GM12878 (cell line): ENCODE measurements at regions not wholly inside any gene's neighbourhood (a gene's known extent, or its start where the extent isn't known, plus 50 kb on each side); places are given as distances from the start of the nearest gene placed in this dataset.

Experiments used
- ATAC-seq: fragments of 200-7000 bp; cut with Tn5 transposase; 3 replicates; pipeline ENCODE4 v1.9.1; 2020; ENCODE audit warnings: mild to moderate bottlenecking, moderate library complexity
- BruUV-seq: library from RNA; stranded (reverse); fragments of 400-500 nt; replicated peaks from 2 replicates; lab custom pipeline; 2021; lab: Mats Ljungman, UMichigan
- CTCF ChIA-PET: fragments of 300-600 bp; sonication (Branson Sonifier 250); formaldehyde crosslinking; extraction: SDS; loops from one replicate; lab custom pipeline; 2021; ENCODE audit warnings: inconsistent platforms; lab: Yijun Ruan, JAX
- POLR2A ChIA-PET: fragments of 350-600 bp; formaldehyde crosslinking; extraction: SDS; loops from one replicate; lab custom pipeline; 2021; ENCODE audit warnings: inconsistent platforms; lab: Charles Lee
- RAD21 ChIA-PET: fragments of 300-600 bp; sonication (Branson Sonifier 250); formaldehyde crosslinking; loops from one replicate; lab custom pipeline; 2023; ENCODE audit warnings: antibody characterized with exemption; ENCODE audit not compliant: unreplicated experiment; lab: Charles Lee
- SMC1A ChIA-PET: fragments of 300-600 bp; sonication (Branson Sonifier 250); formaldehyde crosslinking; loops from one replicate; lab custom pipeline; 2023; ENCODE audit not compliant: unreplicated experiment, uncharacterized antibody; lab: Charles Lee
- DNase-seq: peaks from one replicate; pipeline ENCODE4 v3.0.0-alpha.2; 2011; ENCODE audit warnings: low read depth, low spot score
- FAIRE-seq: peaks from 3 replicates; lab custom pipeline; 2011; peaks lifted over from hg19 to GRCh38; lab: Jason Lieb, UNC
- H2AFZ ChIP-seq: 2 replicates; pipeline ENCODE4 v1.6.0; 2011; ENCODE audit warnings: low read depth, low read length, control low read depth; ENCODE audit not compliant: control insufficient read depth
- H3K27ac ChIP-seq: 2 replicates; pipeline ENCODE4 v1.5.1; 2011; ENCODE audit warnings: control low read depth; ENCODE audit not compliant: control insufficient read depth, insufficient read depth
- H3K27me3 ChIP-seq, 2 experiments: replicated peaks in 1 of 2; 2 replicates each; pipeline versions ENCODE4 v1.6.0 to v1.6.1; 2011; ENCODE audit warnings: low read length in 1 of 2; ENCODE audit not compliant: control insufficient read depth in 2 of 2, insufficient read depth in 2 of 2
- H3K36me3 ChIP-seq, 2 experiments: 2 replicates each; pipeline ENCODE4 v1.5.1; 2011; ENCODE audit warnings: low read length in 1 of 2; ENCODE audit not compliant: control insufficient read depth in 2 of 2, insufficient read depth in 2 of 2
- H3K4me1 ChIP-seq: 2 replicates; pipeline ENCODE4 v1.6.1; 2011; ENCODE audit warnings: mild to moderate bottlenecking, low read length, moderate library complexity, mixed read lengths; ENCODE audit not compliant: control insufficient read depth, insufficient read depth
- H3K4me2 ChIP-seq: 2 replicates; pipeline ENCODE4 v1.6.0; 2011; ENCODE audit warnings: control low read depth; ENCODE audit not compliant: control insufficient read depth, insufficient read depth
- H3K4me3 ChIP-seq: fragments of 200-600 bp; sonication (generic); 2 replicates; pipeline ENCODE4 v1.5.1; 2016
- H3K79me2 ChIP-seq: 2 replicates; pipeline ENCODE4 v1.6.0; 2011; ENCODE audit warnings: low read length; ENCODE audit not compliant: control insufficient read depth, insufficient read depth
- H3K9ac ChIP-seq: 2 replicates; pipeline ENCODE4 v1.8.0; 2011; ENCODE audit warnings: low read length, control low read depth, mixed read lengths; ENCODE audit not compliant: control insufficient read depth, insufficient read depth
- H3K9me3 ChIP-seq: replicated peaks from 3 replicates; pipeline ENCODE4 v1.5.1; 2011; ENCODE audit warnings: mild to moderate bottlenecking, low read length; ENCODE audit not compliant: control insufficient read depth, insufficient read depth
- H4K20me1 ChIP-seq: 2 replicates; pipeline ENCODE4 v1.6.0; 2011; ENCODE audit not compliant: control insufficient read depth, insufficient read depth
- ATF3 ChIP-seq: IDR thresholded peaks from 2 replicates; pipeline ENCODE4 v1.6.1; 2011; ENCODE audit warnings: low read depth, mild to moderate bottlenecking, low read length, moderate library complexity, borderline replicate concordance; ENCODE audit errors: extremely low read depth
- IKZF1 ChIP-seq: fragments of 450-650 bp; conservative IDR thresholded peaks from 2 replicates; pipeline ENCODE4 v1.6.1; 2017; ENCODE audit warnings: antibody characterized with exemption, mild to moderate bottlenecking
- KDM1A ChIP-seq: fragments of 200-600 bp; sonication (generic); IDR thresholded peaks from 2 replicates; pipeline ENCODE4 v1.6.1; 2016; ENCODE audit warnings: borderline replicate concordance
- NKRF ChIP-seq: fragments of 450-650 bp; conservative IDR thresholded peaks from 2 replicates; pipeline ENCODE4 v1.6.1; 2017; ENCODE audit warnings: mild to moderate bottlenecking, moderate library complexity
- POLR2A ChIP-seq: IDR thresholded peaks from 2 replicates; pipeline ENCODE4 v1.6.1; 2011; ENCODE audit warnings: low read depth, mild to moderate bottlenecking, low read length
- RCOR1 ChIP-seq: conservative IDR thresholded peaks from 2 replicates; pipeline ENCODE4 v1.6.1; 2012; ENCODE audit warnings: low read depth, low read length, improper control_type of control experiment
- WGBS: methylation state at CpG from one replicate; pipeline ENCODE4 v1.1.6; 2016; ENCODE audit warnings: low lambda C conversion rate; ENCODE audit not compliant: insufficient replicate concordance, insufficient coverage; ENCODE audit errors: missing lambda C conversion rate; 5-methylcytosine and 5-hydroxymethylcytosine counted together
- in situ Hi-C: fragments of 300-500 bp; cut with MboI; formaldehyde crosslinking; loops from 9 replicates; pipeline ENCODE4 v1.14.3; 2018; ENCODE audit warnings: mixed read lengths
- intact Hi-C: fragments of 100-400 bp; cut with micrococcal nuclease; formaldehyde crosslinking; loops from one replicate; pipeline ENCODE4 v1.14.2; 2022; ENCODE audit not compliant: unreplicated experiment

GRCh38 chr2:7962161-7962560 lies 719.7 kb upstream of the ID2 start:
- H4K20me1 ChIP-seq: no peaks in the 10 kb centered on the region
- intact Hi-C loops (no loop called here), in situ Hi-C loops (no loop called here)
- no peak overlapping the region for H2AFZ ChIP-seq
- no peak overlapping the region for H3K4me2 ChIP-seq
- DNase-seq (no peak), ATAC-seq (no peak), FAIRE-seq (no peak)
- POLR2A ChIA-PET: no interaction called here
- CTCF ChIA-PET: interaction anchor here (1.4 kb wide), 1 partner anchor 11 kb away, joined by 3 read pairs; no protein-coding TSS in a partner anchor
- H3K27ac ChIP-seq: no peak overlapping the region
- no peaks in the 10 kb centered on the region for H3K79me2 ChIP-seq
- 22% methylated on average over 3 of the region's 3 CpGs for WGBS
- no peaks in the 10 kb centered on the region for H3K36me3 ChIP-seq
- no peaks in the 10 kb centered on the region; a peak in 1 of 4 replicates for H3K27me3 ChIP-seq
- SMC1A ChIA-PET: interaction anchor here (1.0 kb wide), 1 partner anchor 8 kb away, joined by 3 read pairs; no protein-coding TSS in a partner anchor
- no peak overlapping the region for H3K4me3 ChIP-seq
- no TSS peak for BruUV-seq
- TF ChIP-seq NKRF: no peak
- TF ChIP-seq KDM1A: no peak
- TF ChIP-seq IKZF1: no peak
- no peak for TF ChIP-seq POLR2A
- no peak for TF ChIP-seq RCOR1
- no peak for TF ChIP-seq ATF3
- no peaks in the 10 kb centered on the region for H3K4me1 ChIP-seq
- RAD21 ChIA-PET: interaction anchor here (0.6 kb wide), 1 partner anchor 9 kb away, joined by 3 read pairs; no protein-coding TSS in a partner anchor
- no peak overlapping the region for H3K9ac ChIP-seq
- no peaks in the 10 kb centered on the region for H3K9me3 ChIP-seq
